ENCODE measurements at regions not wholly inside any gene's neighbourhood (a gene's known extent, or its start where the extent isn't known, plus 50 kb on each side); places are given as distances from the start of the nearest gene placed in this dataset.

- in situ Hi-C loops (cut with HindIII; ENCODE audit: low pct_unique_long_range_greater_than_20kb, low sequenced_read_pairs) = no loop called here
- peak; percentile 65 for ATAC-seq
- intact Hi-C loops (cut with micrococcal nuclease; ENCODE audit: unreplicated experiment) = no loop called here
- TF ChIP-seq POLR2AphosphoS5 (IDR thresholded peaks at IDR 0.05; ENCODE audit: low read depth, low read length) (no peak), TCF7L2 (IDR thresholded peaks at IDR 0.05; ENCODE audit: low read depth, low read length) (no peak), CTCF (IDR thresholded peaks at IDR 0.05) (no peak), SIN3A (IDR thresholded peaks at IDR 0.05; ENCODE audit: borderline replicate concordance, insufficient read depth, low read depth, low read length) (no peak), REST (IDR thresholded peaks at IDR 0.05; ENCODE audit: insufficient read depth in 1 of 2, low read depth in 2 of 2, low read length in 1 of 2) (no peak)
- ChIA-PET CTCF (no interaction called here), POLR2A (interaction anchor here (0.6 kb wide), 2 partner anchors 90 to 386 kb away, joined by 4 to 12 read pairs; no protein-coding TSS in a partner anchor)
- no peak overlapping the region for H3K4me3 ChIP-seq (ENCODE audit: low read depth in 2 of 2, low read length in 2 of 2)
- no TSS peak for BruUV-seq (replicated peaks)
- no peaks in the 10 kb centered on the region for H3K36me3 ChIP-seq (ENCODE audit: control insufficient read depth, insufficient read depth, low read length)
- H3K27ac ChIP-seq (ENCODE audit: low read length) = peak overlapping the region; percentile 51; the same call in 1 of the 2 replicates
- peak; percentile 25 for DNase-seq (ENCODE audit: low read depth, low spot score)
- H3K9me3 ChIP-seq (ENCODE audit: control insufficient read depth, insufficient read depth, low read depth, low read length) = no peaks in the 10 kb centered on the region
- H3K27me3 ChIP-seq (ENCODE audit: control insufficient read depth, insufficient read depth, low read length) = no peaks in the 10 kb centered on the region
- H3K4me1 ChIP-seq (ENCODE audit: control insufficient read depth, insufficient read depth, low read length) = no peaks in the 10 kb centered on the region; the same call in 1 of the 2 replicates
These were observed 388.0 kb upstream of the ZNF608 start for GRCh38 chr5:125134216-125135081.

- TF ChIP-seq SIN3A (IDR thresholded peaks at IDR 0.05; ENCODE audit: borderline replicate concordance, insufficient read depth, low read depth, low read length) (no peak), POLR2AphosphoS5 (IDR thresholded peaks at IDR 0.05; ENCODE audit: low read depth, low read length) (no peak), CTCF (IDR thresholded peaks at IDR 0.05) (no peak), REST (IDR thresholded peaks at IDR 0.05; ENCODE audit: insufficient read depth in 1 of 2, low read depth in 2 of 2, low read length in 1 of 2) (no peak), TCF7L2 (IDR thresholded peaks at IDR 0.05; ENCODE audit: low read depth, low read length) (no peak)
- H3K27me3 ChIP-seq (ENCODE audit: control insufficient read depth, insufficient read depth, low read length) = no peaks in the 10 kb centered on the region
- no peaks in the 10 kb centered on the region for H3K9me3 ChIP-seq (ENCODE audit: control insufficient read depth, insufficient read depth, low read depth, low read length)
- intact Hi-C loops (cut with micrococcal nuclease; ENCODE audit: unreplicated experiment) (no loop called here), in situ Hi-C loops (cut with HindIII; ENCODE audit: low pct_unique_long_range_greater_than_20kb, low sequenced_read_pairs) (no loop called here)
- H3K36me3 ChIP-seq (ENCODE audit: control insufficient read depth, insufficient read depth, low read length) = no peaks in the 10 kb centered on the region; the same call in 1 of the 2 replicates
- no peak overlapping the region for H3K4me3 ChIP-seq (ENCODE audit: low read depth in 2 of 2, low read length in 2 of 2)
- ATAC-seq (no peak), DNase-seq (ENCODE audit: low read depth, low spot score) (no peak)
- H3K4me1 ChIP-seq (ENCODE audit: control insufficient read depth, insufficient read depth, low read length) = no peaks in the 10 kb centered on the region; the same call in 1 of the 2 replicates
- ChIA-PET CTCF (no interaction called here), POLR2A (no interaction called here)
- no peak overlapping the region; the same call in 1 of the 2 replicates for H3K27ac ChIP-seq (ENCODE audit: low read length)
- BruUV-seq (replicated peaks) = no TSS peak
These were observed 391.1 kb upstream of the ZNF608 start for GRCh38 chr5:125137535-125137934.
